Psoas muscle (tissue), 7 donors: ENCODE measurements at regions not wholly inside any gene's neighbourhood (a gene's known extent, or its start where the extent isn't known, plus 50 kb on each side); places are given as distances from the start of the nearest gene placed in this dataset.

Source experiments
- ATAC-seq, 4 donors: fragments of 200-7000 bp; cut with Tn5 transposase; one replicate each; pipeline ENCODE4 v1.9.1; 2020; ENCODE audit warnings: moderate library complexity in 3 of 4, mild to moderate bottlenecking in 2 of 4
- DNase-seq, 2 donors: peaks; one replicate each; pipeline ENCODE4 v3.0.0-alpha.2; 2020
- H3K27ac ChIP-seq: fragments of 200-600 bp; one replicate; pipeline ENCODE4 v1.8.0; 2022
- H3K27me3 ChIP-seq, 3 donors: fragments of 200-600 bp in 1 of 3; one replicate each; pipeline versions ENCODE4 v1.6.1 to v1.8.0; 2013 to 2022; ENCODE audit warnings: low read length in 2 of 3, mild to moderate bottlenecking in 2 of 3, moderate library complexity in 1 of 3; ENCODE audit not compliant: insufficient read depth in 3 of 3
- H3K36me3 ChIP-seq, 2 donors: fragments of 200-600 bp in 1 of 2; one replicate each; pipeline versions ENCODE4 v1.6.1 to v1.8.0; 2013 to 2022; ENCODE audit warnings: low read depth in 1 of 2, mild to moderate bottlenecking in 1 of 2, moderate library complexity in 1 of 2; ENCODE audit not compliant: insufficient read depth in 1 of 2
- H3K4me1 ChIP-seq: fragments of 200-600 bp; one replicate; pipeline ENCODE4 v1.8.0; 2022
- H3K4me3 ChIP-seq: fragments of 200-600 bp; one replicate; pipeline ENCODE4 v1.8.0; 2022; ENCODE audit warnings: mild to moderate bottlenecking
- H3K9me3 ChIP-seq: fragments of 200-600 bp; one replicate; pipeline ENCODE4 v1.8.0; 2022
- WGBS, 3 donors: extraction: QIAGEN DNeasy Blood & Tissue Kit; methylation state at CpG; one replicate each; pipeline versions ENCODE4 v1.1.6 to v1.1.7; 2013; 5-methylcytosine and 5-hydroxymethylcytosine counted together
- intact Hi-C, 2 donors: fragments of 100-400 bp; cut with DNase I; formaldehyde crosslinking; loops; one replicate each; pipeline versions ENCODE4 v1.11.0 to v1.14.2; 2022
- TF ChIP-seq, protein P1 (sequence below): fragments of 200-600 bp; IDR thresholded peaks from one replicate; pipeline ENCODE4 v1.8.0; 2022; ENCODE audit warnings: antibody characterized with exemption
- donor health status: healthy with polysubstance abuse.
- donor health status: DM: no; HTN: no; CAD: no; lungs with moderate emphysema.
- donor health status: Bipolar disorder and iron deficiency.
- donor health status: healthy.
- donor health status: DM: yes; HTN: yes; CAD: no.
- donor health status: DM: no; HTN: no; CAD: no.
- donor health status: DM: yes; HTN: yes; CAD: no.

DNA sequence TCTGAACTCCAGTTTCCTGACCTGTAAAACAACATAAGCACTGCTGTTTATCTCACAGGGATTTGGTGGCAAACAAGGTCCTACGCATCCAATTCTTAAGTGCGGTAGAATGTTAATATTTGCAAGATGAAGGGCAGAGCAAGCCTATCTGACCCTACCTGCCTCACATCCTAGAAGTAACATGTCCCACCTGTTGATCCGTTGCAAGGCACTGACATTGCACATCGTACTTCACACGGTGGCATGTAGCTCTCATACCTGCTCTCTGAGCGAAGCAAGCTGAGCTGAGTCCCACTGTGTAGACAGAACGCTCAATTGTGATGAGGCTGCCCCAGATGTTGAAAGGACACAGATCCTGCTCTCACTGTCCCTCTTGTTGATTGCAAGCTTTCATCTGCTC lies 154.7 kb upstream of the PDE10A start:
- no peak for DNase-seq
- 86 to 89% (median 88%) methylated on average over 7 of the region's 7 CpGs for WGBS, 3 donors
- H3K9me3 ChIP-seq = no peaks in the 10 kb centered on the region
- H3K4me1 ChIP-seq = no peaks in the 10 kb centered on the region
- peaks cover 0 to 14% (median 7%) of the 10 kb centered on the region in 3 donors for H3K27me3 ChIP-seq
- TF ChIP-seq, protein P1, sequence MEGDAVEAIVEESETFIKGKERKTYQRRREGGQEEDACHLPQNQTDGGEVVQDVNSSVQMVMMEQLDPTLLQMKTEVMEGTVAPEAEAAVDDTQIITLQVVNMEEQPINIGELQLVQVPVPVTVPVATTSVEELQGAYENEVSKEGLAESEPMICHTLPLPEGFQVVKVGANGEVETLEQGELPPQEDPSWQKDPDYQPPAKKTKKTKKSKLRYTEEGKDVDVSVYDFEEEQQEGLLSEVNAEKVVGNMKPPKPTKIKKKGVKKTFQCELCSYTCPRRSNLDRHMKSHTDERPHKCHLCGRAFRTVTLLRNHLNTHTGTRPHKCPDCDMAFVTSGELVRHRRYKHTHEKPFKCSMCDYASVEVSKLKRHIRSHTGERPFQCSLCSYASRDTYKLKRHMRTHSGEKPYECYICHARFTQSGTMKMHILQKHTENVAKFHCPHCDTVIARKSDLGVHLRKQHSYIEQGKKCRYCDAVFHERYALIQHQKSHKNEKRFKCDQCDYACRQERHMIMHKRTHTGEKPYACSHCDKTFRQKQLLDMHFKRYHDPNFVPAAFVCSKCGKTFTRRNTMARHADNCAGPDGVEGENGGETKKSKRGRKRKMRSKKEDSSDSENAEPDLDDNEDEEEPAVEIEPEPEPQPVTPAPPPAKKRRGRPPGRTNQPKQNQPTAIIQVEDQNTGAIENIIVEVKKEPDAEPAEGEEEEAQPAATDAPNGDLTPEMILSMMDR = no peak
- no peak overlapping the region for H3K4me3 ChIP-seq
- intact Hi-C loops = no loop called here
- ATAC-seq = no peak
- H3K27ac ChIP-seq = no peak overlapping the region
- H3K36me3 ChIP-seq = no peaks in the 10 kb centered on the region

DNA sequence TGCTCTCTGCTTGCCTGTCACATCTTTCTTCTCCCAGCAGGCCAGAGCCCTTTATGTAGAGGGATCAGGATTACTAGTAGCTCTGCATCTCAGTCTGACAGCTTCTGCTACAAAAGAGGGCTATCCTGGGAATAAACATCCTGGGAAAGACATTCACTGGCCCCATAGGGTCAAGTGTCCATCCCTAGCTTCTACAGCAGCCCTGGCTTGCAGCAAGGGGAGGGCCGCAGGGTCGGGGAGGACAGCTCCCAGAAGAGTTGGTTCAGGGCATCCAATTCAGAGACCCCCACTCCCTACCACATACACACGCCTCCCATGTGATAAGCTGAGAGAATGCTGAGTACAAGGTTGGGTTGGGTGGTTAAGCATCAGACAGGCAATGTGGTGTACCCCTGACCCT lies 154.1 kb upstream of the PDE10A start:
- ATAC-seq = no peak
- Histone ChIP-seq H3K27me3 (peaks cover 0 to 14% (median 7%) of the 10 kb centered on the region in 3 donors), H3K4me1 (no peaks in the 10 kb centered on the region), H3K36me3 (no peaks in the 10 kb centered on the region), H3K9me3 (no peaks in the 10 kb centered on the region), H3K27ac (no peak overlapping the region), H3K4me3 (no peak overlapping the region)
- WGBS, 3 donors = 67 to 82% (median 79%) methylated on average over 3 of the region's 3 CpGs
- intact Hi-C loops = no loop called here
- TF ChIP-seq, protein P1 = no peak
- no peak for DNase-seq

DNA sequence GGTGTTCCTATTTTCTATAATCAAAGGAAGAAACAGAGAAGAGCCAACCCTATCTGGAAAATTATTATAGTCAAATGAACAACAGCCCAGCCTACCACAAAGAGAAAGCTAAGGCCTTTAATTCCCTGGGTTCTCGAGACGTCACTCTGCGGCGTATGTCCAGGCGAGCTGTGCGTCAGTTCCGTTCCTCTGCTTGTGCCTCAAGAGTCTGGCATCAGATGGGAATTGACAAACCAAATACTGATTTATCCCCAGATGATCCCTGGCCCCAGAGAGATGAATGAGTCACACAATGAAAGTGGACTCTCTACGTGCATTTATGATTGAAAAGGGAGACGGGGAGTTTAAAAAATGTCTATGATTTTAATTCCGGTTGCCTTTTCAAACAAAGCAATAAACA lies 151.6 kb upstream of the PDE10A start:
- peaks cover 0 to 7% (median 6%) of the 10 kb centered on the region in 3 donors for H3K27me3 ChIP-seq
- H3K4me3 ChIP-seq = no peak overlapping the region
- 92 to 96% (median 95%) methylated on average over 10 of the region's 10 CpGs for WGBS, 3 donors
- TF ChIP-seq, protein P1 = no peak
- intact Hi-C loops = no loop called here
- H3K9me3 ChIP-seq = no peaks in the 10 kb centered on the region
- no peaks in the 10 kb centered on the region for H3K4me1 ChIP-seq
- DNase-seq (no peak), ATAC-seq (no peak)
- H3K36me3 ChIP-seq = no peaks in the 10 kb centered on the region
- H3K27ac ChIP-seq = no peak overlapping the region

DNA sequence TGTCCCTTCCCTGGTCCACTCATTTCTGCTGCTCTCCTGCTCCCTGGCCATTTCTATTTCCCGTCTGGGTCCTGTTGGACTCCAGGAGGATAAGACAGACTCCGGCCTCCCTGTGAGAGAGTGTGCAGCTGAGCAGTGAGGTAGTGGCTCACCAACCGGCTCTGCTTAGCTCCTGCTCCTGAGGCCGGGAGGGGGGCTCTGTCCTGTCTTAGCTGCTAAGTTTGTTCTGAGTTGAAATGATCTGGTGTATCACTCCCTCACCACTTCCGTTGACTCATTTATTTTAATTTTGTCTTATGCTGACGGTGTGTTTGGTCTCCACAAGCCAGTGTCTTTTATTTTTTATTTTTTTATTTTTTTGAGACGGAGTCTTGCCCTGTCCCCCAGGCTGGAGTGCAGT lies 148.5 kb upstream of the PDE10A start:
- no peak for ATAC-seq
- intact Hi-C loops = no loop called here
- no peaks in the 10 kb centered on the region for H3K36me3 ChIP-seq
- H3K27ac ChIP-seq = no peak overlapping the region
- no peaks in the 10 kb centered on the region for H3K9me3 ChIP-seq
- no peaks in the 10 kb centered on the region for H3K4me1 ChIP-seq
- DNase-seq = no peak
- no peak overlapping the region for H3K4me3 ChIP-seq
- WGBS, 3 donors = 92 to 97% (median 97%) methylated on average over 7 of the region's 7 CpGs
- TF ChIP-seq, protein P1 = no peak
- H3K27me3 ChIP-seq = peaks cover 0 to 5% (median 3%) of the 10 kb centered on the region in 3 donors

DNA sequence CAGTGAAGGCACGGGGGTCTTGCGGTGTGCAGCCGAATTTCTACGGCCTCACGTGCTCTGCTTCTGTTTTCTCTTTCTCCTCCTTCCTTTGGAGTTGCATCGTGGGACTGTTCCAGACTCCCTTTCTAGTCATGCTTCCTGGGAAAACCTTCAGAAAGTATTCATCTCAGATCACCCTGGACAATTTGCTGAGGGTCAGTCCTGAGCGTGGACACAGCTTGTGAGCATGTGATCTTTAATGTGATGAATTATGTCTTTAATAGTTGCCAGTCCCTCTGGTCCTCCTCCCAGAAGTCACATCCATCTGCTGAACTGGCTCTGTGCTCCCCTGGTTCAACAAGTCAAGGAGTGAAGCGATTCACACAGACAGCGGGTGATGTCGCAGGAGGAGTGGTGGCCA lies 145.0 kb upstream of the PDE10A start:
- Histone ChIP-seq H3K4me3 (no peak overlapping the region), H3K27ac (no peak overlapping the region), H3K9me3 (no peaks in the 10 kb centered on the region), H3K4me1 (no peaks in the 10 kb centered on the region), H3K27me3 (peaks cover 0 to 24% (median 4%) of the 10 kb centered on the region in 3 donors), H3K36me3 (no peaks in the 10 kb centered on the region)
- 26 to 46% (median 34%) methylated on average over 10 of the region's 10 CpGs for WGBS, 3 donors
- TF ChIP-seq, protein P1 = no peak
- intact Hi-C loops = no loop called here
- DNase-seq (no peak), ATAC-seq (no peak)
